ENCODE measurements at regions not wholly inside any gene's neighbourhood (a gene's known extent, or its start where the extent isn't known, plus 50 kb on each side); places are given as distances from the start of the nearest gene placed in this dataset.

DNA sequence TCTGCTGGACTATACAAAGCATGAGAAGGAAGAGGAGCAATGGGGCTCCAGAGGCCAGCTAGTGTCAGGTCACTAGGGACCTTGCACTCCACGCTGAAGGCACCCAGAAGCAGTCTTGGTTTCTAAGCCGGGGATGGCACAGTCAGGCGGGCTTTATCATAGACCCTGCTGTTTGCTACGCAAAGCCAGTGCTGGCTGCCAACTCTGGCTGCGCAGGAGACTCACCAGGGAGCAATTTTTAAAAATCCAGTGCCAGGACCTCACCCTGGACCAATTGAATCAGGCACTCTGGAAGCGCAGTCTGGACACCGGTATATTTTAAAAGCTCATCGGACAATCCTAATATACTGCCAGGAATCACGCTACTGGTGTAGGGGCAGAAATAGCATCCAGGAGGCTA is 368.5 kb upstream of the XYLT1 start:
- TF ChIP-seq, protein P1, sequence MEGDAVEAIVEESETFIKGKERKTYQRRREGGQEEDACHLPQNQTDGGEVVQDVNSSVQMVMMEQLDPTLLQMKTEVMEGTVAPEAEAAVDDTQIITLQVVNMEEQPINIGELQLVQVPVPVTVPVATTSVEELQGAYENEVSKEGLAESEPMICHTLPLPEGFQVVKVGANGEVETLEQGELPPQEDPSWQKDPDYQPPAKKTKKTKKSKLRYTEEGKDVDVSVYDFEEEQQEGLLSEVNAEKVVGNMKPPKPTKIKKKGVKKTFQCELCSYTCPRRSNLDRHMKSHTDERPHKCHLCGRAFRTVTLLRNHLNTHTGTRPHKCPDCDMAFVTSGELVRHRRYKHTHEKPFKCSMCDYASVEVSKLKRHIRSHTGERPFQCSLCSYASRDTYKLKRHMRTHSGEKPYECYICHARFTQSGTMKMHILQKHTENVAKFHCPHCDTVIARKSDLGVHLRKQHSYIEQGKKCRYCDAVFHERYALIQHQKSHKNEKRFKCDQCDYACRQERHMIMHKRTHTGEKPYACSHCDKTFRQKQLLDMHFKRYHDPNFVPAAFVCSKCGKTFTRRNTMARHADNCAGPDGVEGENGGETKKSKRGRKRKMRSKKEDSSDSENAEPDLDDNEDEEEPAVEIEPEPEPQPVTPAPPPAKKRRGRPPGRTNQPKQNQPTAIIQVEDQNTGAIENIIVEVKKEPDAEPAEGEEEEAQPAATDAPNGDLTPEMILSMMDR (IDR thresholded peaks at IDR 0.05), result no peak
- no peak for TF ChIP-seq POLR2A (IDR thresholded peaks at IDR 0.05)
